PFSK-1 (cell line): ENCODE measurements at regions not wholly inside any gene's neighbourhood (a gene's known extent, or its start where the extent isn't known, plus 50 kb on each side); places are given as distances from the start of the nearest gene placed in this dataset.

ENCODE experiments used
- FOXP2 ChIP-seq: optimal IDR thresholded peaks from 2 replicates; pipeline ENCODE3; 2011; ENCODE audit warnings: borderline replicate concordance, control low read depth, inconsistent platforms; ENCODE audit not compliant: insufficient read depth; ENCODE audit errors: extremely low read length, extremely low read depth
- POLR2AphosphoS5 ChIP-seq: IDR thresholded peaks from 2 replicates; pipeline ENCODE4 v1.6.1; 2012; ENCODE audit warnings: low read depth, mild to moderate bottlenecking, control low read depth, low read length, moderate library complexity
- REST ChIP-seq, 2 experiments: IDR thresholded peaks; 2 replicates each; pipeline versions ENCODE4 v1.6.1 to v1.8.0; 2011 to 2012; ENCODE audit warnings: low read depth in 2 of 2, low read length in 2 of 2, control low read depth in 1 of 2, inconsistent platforms in 1 of 2, mild to moderate bottlenecking in 1 of 2, moderate library complexity in 1 of 2; ENCODE audit not compliant: insufficient read depth in 1 of 2
- SIN3A ChIP-seq: IDR thresholded peaks from 2 replicates; pipeline ENCODE4 v1.6.1; 2012; ENCODE audit warnings: mild to moderate bottlenecking, low read length, moderate library complexity, borderline replicate concordance; ENCODE audit not compliant: insufficient read depth
- TAF1 ChIP-seq: IDR thresholded peaks from 2 replicates; pipeline ENCODE4 v1.6.1; 2012; ENCODE audit warnings: low read length, control low read depth, borderline replicate concordance; ENCODE audit not compliant: insufficient read depth

DNA sequence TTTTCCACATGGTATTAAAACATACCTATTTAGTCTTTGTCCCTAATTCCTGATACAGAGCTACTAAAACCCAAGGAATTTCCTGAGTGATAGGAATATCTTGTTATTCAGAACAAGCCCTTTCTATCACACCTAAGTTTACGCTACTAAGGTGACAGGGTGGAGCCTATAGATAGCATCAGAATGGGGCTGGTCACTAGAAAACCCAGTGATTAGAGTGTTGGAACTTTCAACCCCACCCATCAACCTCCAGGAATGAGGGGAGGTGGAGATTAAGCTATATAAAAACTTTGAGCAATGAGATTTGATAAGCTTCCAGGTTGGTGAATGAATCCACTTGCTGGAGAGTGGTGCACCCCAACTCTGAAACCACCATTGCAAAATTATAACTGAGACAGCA lies 62.1 kb upstream of the RNU6-1 start:
- no peak for TF ChIP-seq SIN3A
- TF ChIP-seq TAF1 = no peak
- no peak for TF ChIP-seq POLR2AphosphoS5
- TF ChIP-seq REST (IDR thresholded peaks at IDR 0.05; ENCODE audit: insufficient read depth in 1 of 2, low read depth in 2 of 2, low read length in 2 of 2) = no peak
- TF ChIP-seq FOXP2 = no peak

GRCh38 chr15:67902579-67903009 lies 62.7 kb upstream of the RNU6-1 start:
- no peak for TF ChIP-seq FOXP2
- no peak for TF ChIP-seq POLR2AphosphoS5
- TF ChIP-seq TAF1 = no peak
- TF ChIP-seq REST (IDR thresholded peaks at IDR 0.05; ENCODE audit: insufficient read depth in 1 of 2, low read depth in 2 of 2, low read length in 2 of 2) = no peak
- no peak for TF ChIP-seq SIN3A

GRCh38 chr15:67903708-67904107 lies 63.9 kb upstream of the RNU6-1 start:
- no peak for TF ChIP-seq TAF1
- no peak for TF ChIP-seq SIN3A
- TF ChIP-seq FOXP2 = no peak
- TF ChIP-seq POLR2AphosphoS5 = no peak
- no peak for TF ChIP-seq REST (IDR thresholded peaks at IDR 0.05; ENCODE audit: insufficient read depth in 1 of 2, low read depth in 2 of 2, low read length in 2 of 2)

GRCh38 chr15:67905628-67906027 lies 65.8 kb upstream of the RNU6-1 start:
- TF ChIP-seq TAF1 = no peak
- TF ChIP-seq REST (IDR thresholded peaks at IDR 0.05; ENCODE audit: insufficient read depth in 1 of 2, low read depth in 2 of 2, low read length in 2 of 2) = no peak
- no peak for TF ChIP-seq SIN3A

- no peak for TF ChIP-seq POLR2AphosphoS5
- no peak for TF ChIP-seq FOXP2
- TF ChIP-seq REST (IDR thresholded peaks at IDR 0.05; ENCODE audit: insufficient read depth in 1 of 2, low read depth in 2 of 2, low read length in 2 of 2) = no peak
- no peak for TF ChIP-seq SIN3A
- no peak for TF ChIP-seq TAF1
Observed at GRCh38 chr15:67906382-67906781, 66.5 kb upstream of the RNU6-1 start.
